Heart right ventricle (tissue), 16 donors: ENCODE measurements at regions not wholly inside any gene's neighbourhood (a gene's known extent, or its start where the extent isn't known, plus 50 kb on each side); places are given as distances from the start of the nearest gene placed in this dataset.

Experiments used
- ATAC-seq, 8 donors: fragments of 200-7000 bp; cut with Tn5 transposase; one replicate each; pipeline ENCODE4 v1.9.1; 2020; ENCODE audit warnings: mild to moderate bottlenecking in 8 of 8, moderate library complexity in 8 of 8, moderate number of reproducible peaks in 1 of 8
- DNase-seq, 2 donors: peaks; one replicate each; pipeline ENCODE4 v3.0.0-alpha.2; 2020
- H3K27ac ChIP-seq, 10 donors: fragments of 200-600 bp; sonication (generic) in 2 of 10; one replicate each; pipeline versions ENCODE4 v1.5.0 to v1.8.0; 2020 to 2022; ENCODE audit warnings: mild to moderate bottlenecking in 3 of 10
- H3K27me3 ChIP-seq, 7 donors: fragments of 200-600 bp; one replicate each; pipeline ENCODE4 v1.8.0; 2021 to 2022; ENCODE audit warnings: mild to moderate bottlenecking in 2 of 7
- H3K36me3 ChIP-seq, 9 donors: fragments of 200-600 bp; sonication (generic) in 1 of 9; one replicate each; pipeline versions ENCODE4 v1.5.0 to v1.8.0; 2020 to 2022; ENCODE audit warnings: mild to moderate bottlenecking in 2 of 9
- H3K4me1 ChIP-seq, 9 donors: fragments of 200-600 bp; sonication (generic) in 1 of 9; one replicate each; pipeline versions ENCODE4 v1.5.0 to v1.8.0; 2020 to 2022; ENCODE audit warnings: mild to moderate bottlenecking in 4 of 9
- H3K4me3 ChIP-seq, 10 donors: fragments of 200-600 bp; sonication (generic) in 2 of 10; one replicate each; pipeline versions ENCODE4 v1.5.0 to v1.8.0; 2020 to 2022; ENCODE audit warnings: mild to moderate bottlenecking in 7 of 10, moderate library complexity in 2 of 10
- H3K9me3 ChIP-seq, 11 donors: fragments of 200-600 bp in 10 of 11; sonication (generic) in 2 of 11; one replicate each; pipeline versions ENCODE4 v1.5.0 to v1.8.0; 2013 to 2022; ENCODE audit warnings: mild to moderate bottlenecking in 2 of 11, control low read depth in 1 of 11, moderate library complexity in 1 of 11
- WGBS, 2 donors: extraction: QIAGEN DNeasy Blood & Tissue Kit; methylation state at CpG; one replicate each; pipeline ENCODE4 v1.1.7; 2013; ENCODE audit warnings: inconsistent platforms in 1 of 2; 5-methylcytosine and 5-hydroxymethylcytosine counted together
- intact Hi-C, 10 donors: fragments of 100-400 bp; cut with DNase I; formaldehyde crosslinking; loops; one replicate each; pipeline versions ENCODE4 v1.11.1 to v1.14.2; 2022
- TF ChIP-seq, protein P1 (sequence below), 9 donors: fragments of 200-600 bp; sonication (generic) in 2 of 9; IDR thresholded peaks; one replicate each; pipeline versions ENCODE4 v1.5.0 to v1.8.0; 2021 to 2022; ENCODE audit warnings: antibody characterized with exemption in 9 of 9, mild to moderate bottlenecking in 5 of 9, moderate library complexity in 1 of 9
- donor health status: Arrhythmogenic right ventricular cardiomyopathy.
- donor health status: ischemic (EF 13 %, LVEDD 7.1; RV severe dilation, severe dysfunction).
- donor health status: healthy with polysubstance abuse.
- donor health status: DM: no; HTN: yes; CAD: no.
- donor health status: DM: no; HTN: no; CAD: no.
- donor health status: ischemic (EF 25% LVEDD 6.9; RV normal size, moderate dysfunction).
- donor health status: ischemic (EF 25% LVEDD 5.7; RV mildly dilated, moderate dysfunction).
- donor health status: healthy.
- donor health status: DM: yes; HTN: yes; CAD: no.
- donor health status: Ischemic cardiomyopathy.
- donor health status: ischemic (EF 35%, LVEDD 5.7; RV mildly dilated, moderate dysfunction).
- donor health status: nonischemic (EF 11% LVEDD 7.7; RV severe dilation, severe dysfunction).
- donor health status: DM: yes; HTN: yes; CAD: no.
- donor health status: PGD.
- donor health status: ischemic (EF 29% LVEDD 5.4; RV normal size, mild dysfunction).
- donor health status: nonischemic (EF 23%, LVEDD 6.1; RV moderate dilation, normal function).

- WGBS, 2 donors, result 81 to 84% methylated on average over 2 of the region's 2 CpGs
- ATAC-seq, result no peak
- no peaks in the 10 kb centered on the region for H3K27me3 ChIP-seq
Measured at GRCh38 chr12:62162214-62162613, 98.0 kb upstream of the USP15 start.

GRCh38 chr12:62163368-62163767 is 96.8 kb upstream of the USP15 start:
- H3K27me3 ChIP-seq, result no peaks in the 10 kb centered on the region
- TF ChIP-seq, protein P1, sequence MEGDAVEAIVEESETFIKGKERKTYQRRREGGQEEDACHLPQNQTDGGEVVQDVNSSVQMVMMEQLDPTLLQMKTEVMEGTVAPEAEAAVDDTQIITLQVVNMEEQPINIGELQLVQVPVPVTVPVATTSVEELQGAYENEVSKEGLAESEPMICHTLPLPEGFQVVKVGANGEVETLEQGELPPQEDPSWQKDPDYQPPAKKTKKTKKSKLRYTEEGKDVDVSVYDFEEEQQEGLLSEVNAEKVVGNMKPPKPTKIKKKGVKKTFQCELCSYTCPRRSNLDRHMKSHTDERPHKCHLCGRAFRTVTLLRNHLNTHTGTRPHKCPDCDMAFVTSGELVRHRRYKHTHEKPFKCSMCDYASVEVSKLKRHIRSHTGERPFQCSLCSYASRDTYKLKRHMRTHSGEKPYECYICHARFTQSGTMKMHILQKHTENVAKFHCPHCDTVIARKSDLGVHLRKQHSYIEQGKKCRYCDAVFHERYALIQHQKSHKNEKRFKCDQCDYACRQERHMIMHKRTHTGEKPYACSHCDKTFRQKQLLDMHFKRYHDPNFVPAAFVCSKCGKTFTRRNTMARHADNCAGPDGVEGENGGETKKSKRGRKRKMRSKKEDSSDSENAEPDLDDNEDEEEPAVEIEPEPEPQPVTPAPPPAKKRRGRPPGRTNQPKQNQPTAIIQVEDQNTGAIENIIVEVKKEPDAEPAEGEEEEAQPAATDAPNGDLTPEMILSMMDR (IDR thresholded peaks at IDR 0.05), result no peak
- 69 to 75% methylated on average over 1 of the region's 1 CpG for WGBS, 2 donors
- no peak for DNase-seq
- intact Hi-C loops, result no loop called here
- no peaks in the 10 kb centered on the region for H3K9me3 ChIP-seq
- H3K4me1 ChIP-seq, result peaks cover 0 to 3% (median 0%) of the 10 kb centered on the region in 9 donors
- no peak for ATAC-seq
- no peak overlapping the region for H3K27ac ChIP-seq
- H3K4me3 ChIP-seq, result no peak overlapping the region
- H3K36me3 ChIP-seq, result no peaks in the 10 kb centered on the region

More at GRCh38 chr12:62162214-62162613, 98.0 kb upstream of the USP15 start:
- H3K4me1 ChIP-seq, result peaks cover 0 to 7% (median 0%) of the 10 kb centered on the region in 9 donors
- H3K36me3 ChIP-seq, result no peaks in the 10 kb centered on the region
- TF ChIP-seq, protein P1 (IDR thresholded peaks at IDR 0.05), result no peak
- no peak overlapping the region for H3K4me3 ChIP-seq
- DNase-seq, result no peak
- H3K9me3 ChIP-seq, result no peaks in the 10 kb centered on the region
- H3K27ac ChIP-seq, result no peak overlapping the region
- intact Hi-C loops, result no loop called here

DNA sequence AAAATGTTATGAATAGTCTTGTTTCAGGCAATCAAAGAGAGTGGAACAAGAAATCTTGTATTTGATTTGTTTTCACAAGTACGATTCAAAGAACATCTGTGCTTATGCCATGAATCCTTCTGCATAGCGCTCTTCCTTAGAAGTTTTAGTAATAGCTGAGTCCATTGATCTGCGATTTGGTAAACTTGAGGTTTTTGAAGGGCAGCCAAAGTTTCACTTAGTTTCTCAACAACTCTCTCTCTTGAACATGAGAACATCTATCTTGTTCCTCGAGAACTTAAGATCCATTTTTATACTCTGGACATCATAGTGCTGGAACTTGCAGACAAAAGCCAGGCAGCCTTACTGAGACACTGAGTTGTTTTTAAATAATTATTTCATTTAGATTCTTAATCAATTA is 96.2 kb upstream of the USP15 start:
- H3K36me3 ChIP-seq, result no peaks in the 10 kb centered on the region
- no peak for DNase-seq
- intact Hi-C loops, result no loop called here
- H3K27ac ChIP-seq, result no peak overlapping the region
- ATAC-seq, result no peak
- no peak overlapping the region for H3K4me3 ChIP-seq
- TF ChIP-seq, protein P1 (IDR thresholded peaks at IDR 0.05), result no peak
- no peaks in the 10 kb centered on the region for H3K9me3 ChIP-seq
- no peaks in the 10 kb centered on the region for H3K27me3 ChIP-seq
- WGBS, 2 donors, result 88 to 89% methylated on average over 4 of the region's 4 CpGs
- H3K4me1 ChIP-seq, result no peaks in the 10 kb centered on the region

GRCh38 chr12:62166525-62166924 is 93.7 kb upstream of the USP15 start:
- ATAC-seq (no peak), DNase-seq (no peak)
- Histone ChIP-seq H3K9me3 (no peaks in the 10 kb centered on the region), H3K4me1 (no peaks in the 10 kb centered on the region), H3K36me3 (no peaks in the 10 kb centered on the region), H3K27ac (no peak overlapping the region), H3K4me3 (no peak overlapping the region), H3K27me3 (no peaks in the 10 kb centered on the region)
- TF ChIP-seq, protein P1 (IDR thresholded peaks at IDR 0.05), result no peak
- 76 to 82% methylated on average over 2 of the region's 2 CpGs for WGBS, 2 donors
- intact Hi-C loops, result no loop called here
